Central memory CD4-positive, alpha-beta T cell (primary cell): ENCODE measurements at regions not wholly inside any gene's neighbourhood (a gene's known extent, or its start where the extent isn't known, plus 50 kb on each side); places are given as distances from the start of the nearest gene placed in this dataset.

Experiments used
- DNase-seq: peaks from one replicate; pipeline ENCODE4 v3.0.0; 2022

- DNase-seq = no peak
Measured at GRCh38 chr1:38376577-38376976, 330.0 kb upstream of the POU3F1 start.

GRCh38 chr1:38375035-38375434 is 328.4 kb upstream of the POU3F1 start:
- no peak for DNase-seq

GRCh38 chr1:38371505-38371844 is 324.9 kb upstream of the POU3F1 start:
- no peak for DNase-seq

- no peak for DNase-seq
Measured at GRCh38 chr1:38370716-38371504, 324.3 kb upstream of the POU3F1 start.

- no peak for DNase-seq
Measured at GRCh38 chr1:38365242-38365641, 318.6 kb upstream of the POU3F1 start.

GRCh38 chr1:38361566-38361965 is 315.0 kb upstream of the POU3F1 start:
- DNase-seq = no peak

GRCh38 chr1:38360807-38361206 is 314.2 kb upstream of the POU3F1 start:
- no peak for DNase-seq

- DNase-seq = no peak
Measured at GRCh38 chr1:38353956-38354355, 307.4 kb upstream of the POU3F1 start.

GRCh38 chr1:38352869-38353268 is 306.3 kb upstream of the POU3F1 start:
- DNase-seq = no peak

- DNase-seq = no peak
Measured at GRCh38 chr1:38347446-38348175, 301.0 kb upstream of the POU3F1 start.

GRCh38 chr1:38344716-38345115 is 298.1 kb upstream of the POU3F1 start:
- no peak for DNase-seq

GRCh38 chr1:38341694-38342093 is 295.1 kb upstream of the POU3F1 start:
- no peak for DNase-seq

GRCh38 chr1:38340409-38340808 is 293.8 kb upstream of the POU3F1 start:
- DNase-seq = no peak

GRCh38 chr1:38337711-38338110 is 291.1 kb upstream of the POU3F1 start:
- DNase-seq = no peak

GRCh38 chr1:38336961-38337360 is 290.4 kb upstream of the POU3F1 start:
- no peak for DNase-seq

- DNase-seq = no peak
Measured at GRCh38 chr1:38336301-38336923, 289.8 kb upstream of the POU3F1 start.

- DNase-seq = no peak
Measured at GRCh38 chr1:38334930-38335592, 288.5 kb upstream of the POU3F1 start.

- DNase-seq = no peak
Measured at GRCh38 chr1:38332649-38333310, 286.2 kb upstream of the POU3F1 start.

GRCh38 chr1:38331496-38332210 is 285.1 kb upstream of the POU3F1 start:
- DNase-seq = no peak

- DNase-seq = no peak
Measured at GRCh38 chr1:38330799-38331198, 284.2 kb upstream of the POU3F1 start.

- no peak for DNase-seq
Measured at GRCh38 chr1:38329644-38330043, 283.1 kb upstream of the POU3F1 start.
